ENCODE measurements at regions not wholly inside any gene's neighbourhood (a gene's known extent, or its start where the extent isn't known, plus 50 kb on each side); places are given as distances from the start of the nearest gene placed in this dataset.

- H4K20me1 ChIP-seq (ENCODE audit: insufficient read depth), result no peaks in the 10 kb centered on the region
- peak overlapping the region; percentile 96 for H3K27ac ChIP-seq
- peak overlapping the region; percentile 67 for H3K4me3 ChIP-seq
- H3K36me3 ChIP-seq (ENCODE audit: low read depth), result no peaks in the 10 kb centered on the region
- TF ChIP-seq EZH2phosphoT487 (IDR thresholded peaks at IDR 0.05; ENCODE audit: insufficient read depth, low read depth), result no peak
- no peak for TF ChIP-seq EZH2 (IDR thresholded peaks at IDR 0.05; ENCODE audit: insufficient read depth, poor library complexity, severe bottlenecking)
- peak; percentile 77 for DNase-seq
- peaks cover 65% of the 10 kb centered on the region for H3F3A ChIP-seq (ENCODE audit: insufficient read depth)
- no peaks in the 10 kb centered on the region for H3K27me3 ChIP-seq (replicated peaks; ENCODE audit: insufficient read depth)
- no peaks in the 10 kb centered on the region for H3K79me2 ChIP-seq (ENCODE audit: insufficient read depth)
- 0 to 3% methylated on average over 3 of the region's 3 CpGs for WGBS, 2 experiments (ENCODE audit: low coverage in 1 of 2, low lambda C conversion rate in 2 of 2, missing lambda C conversion rate in 2 of 2)
- peaks cover 63% of the 10 kb centered on the region for H3K4me1 ChIP-seq (ENCODE audit: insufficient read depth)
- H3K4me2 ChIP-seq (ENCODE audit: unreplicated experiment), result peak overlapping the region; percentile 81
- peak overlapping the region; percentile 85 for H3K9ac ChIP-seq
- H2AFZ ChIP-seq, result peak overlapping the region; percentile 70
- in situ Hi-C loops (cut with MboI), result no loop called here
- H3K9me2 ChIP-seq (ENCODE audit: insufficient read depth), result no peaks in the 10 kb centered on the region
- H3K9me3 ChIP-seq (ENCODE audit: low read depth), result no peaks in the 10 kb centered on the region
Observed at GRCh38 chr6:118709859-118710350, 58.5 kb upstream of the CEP85L start.

- H3K4me1 ChIP-seq (ENCODE audit: insufficient read depth), result peaks cover 63% of the 10 kb centered on the region
- in situ Hi-C loops (cut with MboI), result no loop called here
Observed at GRCh38 chr6:118708744-118709143, 57.4 kb upstream of the CEP85L start.

GRCh38 chr6:118708055-118708454 is 56.7 kb upstream of the CEP85L start:
- no peak overlapping the region for H2AFZ ChIP-seq
- in situ Hi-C loops (cut with MboI), result no loop called here
- peaks cover 56% of the 10 kb centered on the region for H3K4me1 ChIP-seq (ENCODE audit: insufficient read depth)

More at GRCh38 chr6:118708744-118709143, 57.4 kb upstream of the CEP85L start:
- Histone ChIP-seq H3K36me3 (ENCODE audit: low read depth) (no peaks in the 10 kb centered on the region), H3K9me3 (ENCODE audit: low read depth) (no peaks in the 10 kb centered on the region), H4K20me1 (ENCODE audit: insufficient read depth) (no peaks in the 10 kb centered on the region), H3K27ac (peak overlapping the region; percentile 96), H3K4me2 (ENCODE audit: unreplicated experiment) (peak overlapping the region; percentile 81), H2AFZ (peak overlapping the region; percentile 70), H3K79me2 (ENCODE audit: insufficient read depth) (no peaks in the 10 kb centered on the region), H3K4me3 (peak overlapping the region; percentile 67), H3K9ac (peak overlapping the region; percentile 85), H3K27me3 (replicated peaks; ENCODE audit: insufficient read depth) (no peaks in the 10 kb centered on the region), H3K9me2 (ENCODE audit: insufficient read depth) (no peaks in the 10 kb centered on the region), H3F3A (ENCODE audit: insufficient read depth) (peaks cover 67% of the 10 kb centered on the region)
- DNase-seq, result peak; percentile 75
- WGBS, 2 experiments (ENCODE audit: low coverage in 1 of 2, low lambda C conversion rate in 2 of 2, missing lambda C conversion rate in 2 of 2), result 1% methylated on average over 5 of the region's 5 CpGs
- TF ChIP-seq EZH2phosphoT487 (IDR thresholded peaks at IDR 0.05; ENCODE audit: insufficient read depth, low read depth) (0 out of 2 replicates have a peak, but pooled peaks have one; percentile 26), EZH2 (IDR thresholded peaks at IDR 0.05; ENCODE audit: insufficient read depth, poor library complexity, severe bottlenecking) (no peak)

GRCh38 chr6:118706702-118707101 is 55.3 kb upstream of the CEP85L start:
- no peak for TF ChIP-seq EZH2 (IDR thresholded peaks at IDR 0.05; ENCODE audit: insufficient read depth, poor library complexity, severe bottlenecking)
- TF ChIP-seq EZH2phosphoT487 (IDR thresholded peaks at IDR 0.05; ENCODE audit: insufficient read depth, low read depth), result no peak
- DNase-seq, result peak; percentile 38
- Histone ChIP-seq H2AFZ (peak overlapping the region; percentile 13; the same call in 1 of the 2 replicates), H3K4me2 (ENCODE audit: unreplicated experiment) (peak overlapping the region; percentile 91), H3K79me2 (ENCODE audit: insufficient read depth) (no peaks in the 10 kb centered on the region), H3K9ac (no peak overlapping the region), H3K27me3 (replicated peaks; ENCODE audit: insufficient read depth) (no peaks in the 10 kb centered on the region), H3K9me3 (ENCODE audit: low read depth) (no peaks in the 10 kb centered on the region), H3K4me3 (peak overlapping the region; percentile 61; the same call in 1 of the 2 replicates), H3K4me1 (ENCODE audit: insufficient read depth) (peaks cover 50% of the 10 kb centered on the region), H3K36me3 (ENCODE audit: low read depth) (no peaks in the 10 kb centered on the region), H3F3A (ENCODE audit: insufficient read depth) (peaks cover 55% of the 10 kb centered on the region), H3K9me2 (ENCODE audit: insufficient read depth) (no peaks in the 10 kb centered on the region), H3K27ac (peak overlapping the region; percentile 63), H4K20me1 (ENCODE audit: insufficient read depth) (no peaks in the 10 kb centered on the region)
- in situ Hi-C loops (cut with MboI), result no loop called here
- 81 to 92% methylated on average over 3 of the region's 3 CpGs for whole genome bisulfite sequencing, 2 experiments (ENCODE audit: low coverage in 1 of 2, low lambda C conversion rate in 2 of 2, missing lambda C conversion rate in 2 of 2)

More at GRCh38 chr6:118708055-118708454, 56.7 kb upstream of the CEP85L start:
- DNase-seq, result peak; percentile 70
- no peaks in the 10 kb centered on the region for H3K9me2 ChIP-seq (ENCODE audit: insufficient read depth)
- H3K27ac ChIP-seq, result peak overlapping the region; percentile 96
- no peak for TF ChIP-seq EZH2 (IDR thresholded peaks at IDR 0.05; ENCODE audit: insufficient read depth, poor library complexity, severe bottlenecking)
- TF ChIP-seq EZH2phosphoT487 (IDR thresholded peaks at IDR 0.05; ENCODE audit: insufficient read depth, low read depth), result no peak
- no peaks in the 10 kb centered on the region for H3K36me3 ChIP-seq (ENCODE audit: low read depth)
- no peaks in the 10 kb centered on the region for H4K20me1 ChIP-seq (ENCODE audit: insufficient read depth)
- H3K4me3 ChIP-seq, result peak overlapping the region; percentile 67
- peaks cover 60% of the 10 kb centered on the region for H3F3A ChIP-seq (ENCODE audit: insufficient read depth)
- peak overlapping the region; percentile 81 for H3K4me2 ChIP-seq (ENCODE audit: unreplicated experiment)
- WGBS, 2 experiments (ENCODE audit: low coverage in 1 of 2, low lambda C conversion rate in 2 of 2, missing lambda C conversion rate in 2 of 2), result 85 to 86% methylated on average over 3 of the region's 3 CpGs
- H3K79me2 ChIP-seq (ENCODE audit: insufficient read depth), result no peaks in the 10 kb centered on the region
- H3K27me3 ChIP-seq (replicated peaks; ENCODE audit: insufficient read depth), result no peaks in the 10 kb centered on the region
- H3K9ac ChIP-seq, result peak overlapping the region; percentile 85
- no peaks in the 10 kb centered on the region for H3K9me3 ChIP-seq (ENCODE audit: low read depth)

Data from GM23248 (cell line).